Activated CD4-positive, alpha-beta T cell treated with anti-CD3 and anti-CD28 coated beads, Interleukin-2, amount 50 U/mL, for 4 hours (primary cell): ENCODE measurements at regions not wholly inside any gene's neighbourhood (a gene's known extent, or its start where the extent isn't known, plus 50 kb on each side); places are given as distances from the start of the nearest gene placed in this dataset.

ENCODE experiments used
- DNase-seq, 2 experiments: peaks; one replicate each; pipeline ENCODE4 v3.0.0-alpha.2; 2020

- DNase-seq = no peak
Measured at GRCh38 chr7:121810831-121811672, 61.9 kb upstream of the PTPRZ1 start.

- no peak for DNase-seq
Measured at GRCh38 chr7:121807078-121807477, 65.9 kb upstream of the PTPRZ1 start.

GRCh38 chr7:121803039-121803438 lies 69.9 kb upstream of the PTPRZ1 start:
- no peak for DNase-seq

GRCh38 chr7:121800916-121801675 lies 71.9 kb upstream of the PTPRZ1 start:
- DNase-seq = no peak

- no peak for DNase-seq
Measured at GRCh38 chr7:121798896-121799295, 74.1 kb upstream of the PTPRZ1 start.

GRCh38 chr7:121798453-121798840 lies 74.5 kb upstream of the PTPRZ1 start:
- DNase-seq = no peak

GRCh38 chr7:121797657-121798452 lies 75.1 kb upstream of the PTPRZ1 start:
- no peak for DNase-seq

- DNase-seq = no peak
Measured at GRCh38 chr7:121796936-121797656, 75.9 kb upstream of the PTPRZ1 start.

GRCh38 chr7:121796381-121796780 lies 76.6 kb upstream of the PTPRZ1 start:
- DNase-seq = no peak

- DNase-seq = no peak
Measured at GRCh38 chr7:121795736-121796135, 77.2 kb upstream of the PTPRZ1 start.

GRCh38 chr7:121793716-121794115 lies 79.2 kb upstream of the PTPRZ1 start:
- no peak for DNase-seq

GRCh38 chr7:121777672-121778071 lies 95.3 kb upstream of the PTPRZ1 start:
- DNase-seq = no peak

- no peak for DNase-seq
Measured at GRCh38 chr7:121774563-121774962, 98.4 kb upstream of the PTPRZ1 start.

- no peak for DNase-seq
Measured at GRCh38 chr7:121766676-121767075, 106.3 kb upstream of the PTPRZ1 start.

- no peak for DNase-seq
Measured at GRCh38 chr7:121761399-121761798, 111.6 kb upstream of the PTPRZ1 start.

GRCh38 chr7:121755818-121756552 lies 117.0 kb upstream of the PTPRZ1 start:
- DNase-seq = no peak

- no peak for DNase-seq
Measured at GRCh38 chr7:121755286-121755685, 117.7 kb upstream of the PTPRZ1 start.

- DNase-seq = no peak
Measured at GRCh38 chr7:121753944-121754343, 119.0 kb upstream of the PTPRZ1 start.

GRCh38 chr7:121752706-121753105 lies 120.3 kb upstream of the PTPRZ1 start:
- DNase-seq = no peak

- DNase-seq = no peak
Measured at GRCh38 chr7:121748546-121748945, 124.4 kb upstream of the PTPRZ1 start.

- DNase-seq = no peak
Measured at GRCh38 chr7:121745856-121746255, 127.1 kb upstream of the PTPRZ1 start.

- no peak for DNase-seq
Measured at GRCh38 chr7:121744877-121745276, 128.1 kb upstream of the PTPRZ1 start.
